CD14-positive monocyte (primary cell): ENCODE measurements at regions not wholly inside any gene's neighbourhood (a gene's known extent, or its start where the extent isn't known, plus 50 kb on each side); places are given as distances from the start of the nearest gene placed in this dataset.

Source experiments
- DNase-seq, 3 donors: peaks; one replicate each; pipeline ENCODE4 v3.0.0-alpha.2; 2011 to 2022
- H2AFZ ChIP-seq: 2 replicates; pipeline ENCODE4 v1.6.0; 2012; ENCODE audit warnings: mild to moderate bottlenecking, low read depth, low read length, inconsistent platforms; ENCODE audit not compliant: insufficient read depth, poor library complexity, severe bottlenecking
- H3K27ac ChIP-seq, 2 donors: 1 replicate in 1 of 2; 2 replicates in 1 of 2; pipeline ENCODE4 v1.5.1; 2012 to 2013; ENCODE audit warnings: low read length in 2 of 2, control low read depth in 1 of 2, inconsistent platforms in 1 of 2, low read depth in 1 of 2, mild to moderate bottlenecking in 1 of 2
- H3K27me3 ChIP-seq, 2 donors: one replicate each; pipeline versions ENCODE4 v1.6.0 to v1.6.1; 2011 to 2013; ENCODE audit warnings: low read length in 2 of 2; ENCODE audit not compliant: control insufficient read depth in 2 of 2, insufficient read depth in 2 of 2
- H3K36me3 ChIP-seq, 2 donors: replicated peaks in 1 of 2; 1 replicate in 1 of 2; 2 replicates in 1 of 2; pipeline versions ENCODE4 v1.5.1 to v1.6.1; 2012 to 2013; ENCODE audit warnings: low read length in 2 of 2, control low read depth in 1 of 2, inconsistent platforms in 1 of 2, mild to moderate bottlenecking in 1 of 2; ENCODE audit not compliant: insufficient read depth in 2 of 2, control insufficient read depth in 1 of 2
- H3K4me1 ChIP-seq, 2 donors: 1 replicate in 1 of 2; 2 replicates in 1 of 2; pipeline versions ENCODE4 v1.5.1 to v1.6.1; 2012 to 2013; ENCODE audit warnings: low read length in 2 of 2, control low read depth in 1 of 2, inconsistent platforms in 1 of 2, mild to moderate bottlenecking in 1 of 2, moderate library complexity in 1 of 2; ENCODE audit not compliant: insufficient read depth in 2 of 2, control insufficient read depth in 1 of 2
- H3K4me2 ChIP-seq: replicated peaks from 2 replicates; pipeline ENCODE3; 2012; ENCODE audit warnings: low read length, moderate library complexity, mild to moderate bottlenecking; ENCODE audit not compliant: poor library complexity, severe bottlenecking; ENCODE audit errors: extremely low read depth
- H3K4me3 ChIP-seq, 3 experiments: fragments of 200-600 bp in 1 of 3; sonication (generic) in 1 of 3; replicated peaks in 1 of 3; 1 replicate in 2 of 3; 2 replicates in 1 of 3; pipeline ENCODE4 v1.5.1; 2011 to 2013; ENCODE audit warnings: low read length in 3 of 3, mild to moderate bottlenecking in 3 of 3, control low read depth in 2 of 3, low read depth in 2 of 3, inconsistent platforms in 1 of 3, moderate library complexity in 1 of 3
- H3K79me2 ChIP-seq: 2 replicates; pipeline ENCODE4 v1.6.0; 2012; ENCODE audit warnings: mild to moderate bottlenecking, control low read depth, inconsistent platforms, low read length, moderate library complexity; ENCODE audit not compliant: insufficient read depth
- H3K9ac ChIP-seq: 2 replicates; pipeline ENCODE4 v1.6.0; 2017; ENCODE audit warnings: low read length, mild to moderate bottlenecking; ENCODE audit not compliant: insufficient read depth, poor library complexity, severe bottlenecking
- H3K9me3 ChIP-seq, 2 donors: replicated peaks in 1 of 2; 1 replicate in 1 of 2; 2 replicates in 1 of 2; pipeline versions ENCODE4 v1.5.1 to v1.6.1; 2012 to 2013; ENCODE audit warnings: low read length in 2 of 2, control low read depth in 1 of 2; ENCODE audit not compliant: control insufficient read depth in 1 of 2, insufficient read depth in 1 of 2
- H4K20me1 ChIP-seq: 2 replicates; pipeline ENCODE4 v1.6.0; 2012; ENCODE audit warnings: mild to moderate bottlenecking, low read length, control low read depth, moderate library complexity; ENCODE audit not compliant: insufficient read depth
- H3K27ac Mint-ChIP-seq, 7 donors: one replicate each; pipeline ENCODE4 v1.8.0; 2020; ENCODE audit warnings: mild to moderate bottlenecking in 7 of 7, mixed read lengths in 7 of 7, moderate library complexity in 6 of 7, inconsistent platforms in 2 of 7
- H3K27me3 Mint-ChIP-seq, 3 donors: one replicate each; pipeline ENCODE4 v1.8.0; 2021 to 2022; ENCODE audit warnings: low read depth in 3 of 3, mild to moderate bottlenecking in 3 of 3, mixed read lengths in 3 of 3, moderate library complexity in 3 of 3, inconsistent platforms in 1 of 3
- H3K36me3 Mint-ChIP-seq, 2 donors: one replicate each; pipeline ENCODE4 v1.8.0; 2020; ENCODE audit warnings: mixed read lengths in 2 of 2, inconsistent platforms in 1 of 2, mild to moderate bottlenecking in 1 of 2
- H3K4me1 Mint-ChIP-seq: one replicate; pipeline ENCODE4 v1.8.0; 2020; ENCODE audit warnings: mild to moderate bottlenecking, mixed read lengths
- H3K4me3 Mint-ChIP-seq, 2 donors: one replicate each; pipeline ENCODE4 v1.8.0; 2020; ENCODE audit warnings: mild to moderate bottlenecking in 2 of 2, mixed read lengths in 2 of 2, moderate library complexity in 1 of 2
- H3K9me3 Mint-ChIP-seq, 7 donors: one replicate each; pipeline ENCODE4 v1.8.0; 2020 to 2022; ENCODE audit warnings: mixed read lengths in 7 of 7, mild to moderate bottlenecking in 6 of 7, moderate library complexity in 6 of 7, inconsistent platforms in 2 of 7
- CTCF ChIP-seq: fragments of 200-600 bp; IDR thresholded peaks from one replicate; pipeline ENCODE4 v1.8.0; 2022; ENCODE audit warnings: antibody characterized with exemption, mild to moderate bottlenecking
- WGBS: methylation state at CpG from one replicate; pipeline ENCODE4 v1.1.5; 2013; ENCODE audit warnings: missing lambda C conversion rate; ENCODE audit not compliant: insufficient coverage; 5-methylcytosine and 5-hydroxymethylcytosine counted together
- intact Hi-C, 2 donors: fragments of 100-400 bp; cut with micrococcal nuclease; formaldehyde crosslinking; loops; one replicate each; pipeline versions ENCODE4 v1.15.0 to v1.15.1; 2023

GRCh38 chr4:14079601-14080000 lies 452.1 kb upstream of the BOD1L1 start:
- Mint-ChIP-seq H3K27me3 (no peaks in the 10 kb centered on the region), H3K4me1 (peaks cover 10% of the 10 kb centered on the region), H3K36me3 (no peaks in the 10 kb centered on the region), H3K27ac (no peak overlapping the region), H3K4me3 (no peak overlapping the region), H3K9me3 (peaks cover 0 to 5% (median 2%) of the 10 kb centered on the region in 7 donors)
- no peak for TF ChIP-seq CTCF
- no peak for DNase-seq
- intact Hi-C loops: no loop called here
- H3K4me2 ChIP-seq: no peak overlapping the region
- WGBS: no CpG with 5 or more reads among the region's 1 CpG
- no peaks in the 10 kb centered on the region for H3K36me3 ChIP-seq
- no peak overlapping the region for H3K9ac ChIP-seq
- H3K27ac ChIP-seq: no peak overlapping the region
- no peaks in the 10 kb centered on the region for H3K9me3 ChIP-seq
- H3K4me3 ChIP-seq: no peak overlapping the region
- H3K27me3 ChIP-seq: no peaks in the 10 kb centered on the region
- no peaks in the 10 kb centered on the region for H3K79me2 ChIP-seq
- no peaks in the 10 kb centered on the region for H4K20me1 ChIP-seq
- H2AFZ ChIP-seq: no peak overlapping the region
- H3K4me1 ChIP-seq: peaks cover 0 to 6% of the 10 kb centered on the region in 2 donors

- H3K79me2 ChIP-seq: no peaks in the 10 kb centered on the region
- H3K4me1 ChIP-seq: no peaks in the 10 kb centered on the region
- no peak overlapping the region for H3K4me3 ChIP-seq
- DNase-seq: no peak
- Mint-ChIP-seq H3K4me3 (no peak overlapping the region), H3K4me1 (no peaks in the 10 kb centered on the region), H3K27me3 (no peaks in the 10 kb centered on the region), H3K36me3 (no peaks in the 10 kb centered on the region), H3K9me3 (peaks cover 0 to 8% (median 4%) of the 10 kb centered on the region in 7 donors), H3K27ac (no peak overlapping the region)
- no peaks in the 10 kb centered on the region for H4K20me1 ChIP-seq
- H3K9me3 ChIP-seq: no peaks in the 10 kb centered on the region
- H3K9ac ChIP-seq: no peak overlapping the region
- TF ChIP-seq CTCF: no peak
- H2AFZ ChIP-seq: no peak overlapping the region
- no peaks in the 10 kb centered on the region for H3K36me3 ChIP-seq
- H3K4me2 ChIP-seq: no peak overlapping the region
- no peaks in the 10 kb centered on the region for H3K27me3 ChIP-seq
- no peak overlapping the region for H3K27ac ChIP-seq
- WGBS: no CpG with 5 or more reads among the region's 3 CpGs
- intact Hi-C loops: no loop called here
Observed at GRCh38 chr4:14083150-14083549, 455.6 kb upstream of the BOD1L1 start.
